SK-N-SH treated with all-trans-retinoic acid at 6 μM for 48 hours (cell line): ENCODE measurements at regions not wholly inside any gene's neighbourhood (a gene's known extent, or its start where the extent isn't known, plus 50 kb on each side); places are given as distances from the start of the nearest gene placed in this dataset.

Experiments
- BACH2 ChIP-seq: fragments of 250-450 bp; sonication (Bioruptor Pico); IDR thresholded peaks from 2 replicates; pipeline ENCODE4 v1.9.0; 2021; ENCODE audit warnings: mild to moderate bottlenecking, borderline replicate concordance
- CREB5 ChIP-seq: fragments of 250-450 bp; sonication (Bioruptor Pico); IDR thresholded peaks from 2 replicates; pipeline ENCODE4 v1.5.1; 2020; ENCODE audit warnings: low read depth, mild to moderate bottlenecking, moderate library complexity
- CSRNP3 ChIP-seq: fragments of 250-450 bp; sonication (Bioruptor Pico); IDR thresholded peaks from 2 replicates; pipeline ENCODE4 v1.5.1; 2021; ENCODE audit warnings: mild to moderate bottlenecking, moderate library complexity
- ESRRG ChIP-seq: fragments of 250-450 bp; sonication (Bioruptor Pico); IDR thresholded peaks from 2 replicates; pipeline ENCODE4 v1.6.1; 2021; ENCODE audit warnings: mild to moderate bottlenecking
- OSR1 ChIP-seq: fragments of 250-450 bp; sonication (Bioruptor Pico); IDR thresholded peaks from 2 replicates; pipeline ENCODE4 v1.8.0; 2022; ENCODE audit warnings: moderate library complexity, mild to moderate bottlenecking, inconsistent platforms
- PPARA ChIP-seq: fragments of 250-450 bp; sonication (Bioruptor Pico); IDR thresholded peaks from 2 replicates; pipeline ENCODE4 v1.5.0; 2020; ENCODE audit warnings: mild to moderate bottlenecking, borderline replicate concordance
- RARB ChIP-seq: fragments of 250-450 bp; sonication (Bioruptor Pico); IDR thresholded peaks from 2 replicates; pipeline ENCODE4 v1.8.0; 2021; ENCODE audit warnings: mild to moderate bottlenecking, moderate library complexity
- SNAI2 ChIP-seq: fragments of 250-450 bp; sonication (Bioruptor Pico); IDR thresholded peaks from 2 replicates; pipeline ENCODE4 v1.5.0; 2020; ENCODE audit warnings: mild to moderate bottlenecking, moderate library complexity
- TOX ChIP-seq: fragments of 250-450 bp; sonication (Bioruptor Pico); IDR thresholded peaks from 2 replicates; pipeline ENCODE4 v1.8.0; 2021; ENCODE audit warnings: mild to moderate bottlenecking, moderate library complexity, borderline replicate concordance
- ZNF565 ChIP-seq: fragments of 450-650 bp; formaldehyde crosslinking; conservative IDR thresholded peaks from 2 replicates; pipeline ENCODE4 v1.5.0; 2020; ENCODE audit warnings: low read depth, mild to moderate bottlenecking, moderate library complexity
- ZNF70 ChIP-seq: fragments of 450-650 bp; formaldehyde crosslinking; IDR thresholded peaks from 2 replicates; pipeline ENCODE4 v1.5.0; 2020; ENCODE audit warnings: mild to moderate bottlenecking, moderate library complexity

- TF ChIP-seq OSR1 (CRISPR knock-in tag) (no peak), ZNF70 (CRISPR knock-in tag) (no peak), ZNF565 (CRISPR knock-in tag) (no peak), RARB (CRISPR knock-in tag) (no peak), ESRRG (CRISPR knock-in tag) (no peak), PPARA (CRISPR knock-in tag) (no peak), SNAI2 (no peak), TOX (CRISPR knock-in tag) (no peak), CSRNP3 (no peak), BACH2 (no peak), CREB5 (CRISPR knock-in tag) (no peak)
Observed at GRCh38 chr2:71792926-71793761, 339.8 kb downstream of the DYSF start.
